Chondrocyte (in vitro differentiated cells): ENCODE measurements at regions not wholly inside any gene's neighbourhood (a gene's known extent, or its start where the extent isn't known, plus 50 kb on each side); places are given as distances from the start of the nearest gene placed in this dataset.

Experiments used
- DNase-seq: peaks from one replicate; pipeline ENCODE4 v3.0.0; 2021; ENCODE audit warnings: mixed read lengths, low spot score
- H3K27ac Mint-ChIP-seq: one replicate; pipeline ENCODE4 v1.8.0; 2021; ENCODE audit warnings: mild to moderate bottlenecking, moderate library complexity, mixed read lengths; ENCODE audit not compliant: unreplicated experiment
- H3K27me3 Mint-ChIP-seq: 2 replicates; pipeline ENCODE4 v1.8.0; 2021; ENCODE audit warnings: low read depth, mixed read lengths
- H3K36me3 Mint-ChIP-seq: 2 replicates; pipeline ENCODE4 v1.8.0; 2021; ENCODE audit warnings: low read depth, mixed read lengths
- H3K4me1 Mint-ChIP-seq: 2 replicates; pipeline ENCODE4 v1.8.0; 2021; ENCODE audit warnings: low read depth, mild to moderate bottlenecking, mixed read lengths
- H3K4me3 Mint-ChIP-seq: one replicate; pipeline ENCODE4 v1.8.0; 2021; ENCODE audit warnings: mild to moderate bottlenecking, moderate library complexity, mixed read lengths; ENCODE audit not compliant: unreplicated experiment
- H3K9me3 Mint-ChIP-seq: 2 replicates; pipeline ENCODE4 v1.8.0; 2021; ENCODE audit warnings: low read depth, mixed read lengths
- CTCF ChIP-seq: fragments of 200-600 bp; sonication (generic); IDR thresholded peaks from 2 replicates; pipeline ENCODE4 v1.5.0; 2021; ENCODE audit warnings: antibody characterized with exemption, mild to moderate bottlenecking, moderate library complexity

GRCh38 chr22:47836957-47837356, 1074.5 kb downstream of the TBC1D22A start:
- Mint-ChIP-seq H3K4me1 (peaks cover 60% of the 10 kb centered on the region), H3K4me3 (no peak overlapping the region), H3K36me3 (no peaks in the 10 kb centered on the region), H3K27ac (peak overlapping the region; percentile 83), H3K9me3 (peaks cover 12% of the 10 kb centered on the region), H3K27me3 (no peaks in the 10 kb centered on the region)
- TF ChIP-seq CTCF, result no peak
- DNase-seq, result no peak

GRCh38 chr22:47835726-47836125, 1073.3 kb downstream of the TBC1D22A start:
- Mint-ChIP-seq H3K27me3 (no peaks in the 10 kb centered on the region), H3K4me3 (no peak overlapping the region), H3K36me3 (no peaks in the 10 kb centered on the region), H3K9me3 (peaks cover 12% of the 10 kb centered on the region), H3K27ac (peak overlapping the region; percentile 83), H3K4me1 (peaks cover 48% of the 10 kb centered on the region)
- no peak for TF ChIP-seq CTCF
- DNase-seq, result no peak

GRCh38 chr22:47826016-47826415, 1063.6 kb downstream of the TBC1D22A start:
- no peak for DNase-seq
- Mint-ChIP-seq H3K9me3 (peaks cover 9% of the 10 kb centered on the region), H3K4me1 (no peaks in the 10 kb centered on the region), H3K27me3 (no peaks in the 10 kb centered on the region), H3K4me3 (no peak overlapping the region), H3K36me3 (no peaks in the 10 kb centered on the region), H3K27ac (no peak overlapping the region)
- TF ChIP-seq CTCF, result no peak

GRCh38 chr22:47822422-47822821, 1060.0 kb downstream of the TBC1D22A start:
- Mint-ChIP-seq H3K4me3 (no peak overlapping the region), H3K9me3 (peaks cover 10% of the 10 kb centered on the region), H3K4me1 (no peaks in the 10 kb centered on the region), H3K27me3 (no peaks in the 10 kb centered on the region), H3K36me3 (peaks cover 1% of the 10 kb centered on the region), H3K27ac (no peak overlapping the region)
- DNase-seq, result no peak
- TF ChIP-seq CTCF, result no peak

- no peak overlapping the region for H3K27ac Mint-ChIP-seq
- H3K4me1 Mint-ChIP-seq, result no peaks in the 10 kb centered on the region
- TF ChIP-seq CTCF, result no peak
- no peak overlapping the region for H3K4me3 Mint-ChIP-seq
- peaks cover 8% of the 10 kb centered on the region for H3K9me3 Mint-ChIP-seq
- peaks cover 2% of the 10 kb centered on the region for H3K36me3 Mint-ChIP-seq
- H3K27me3 Mint-ChIP-seq, result peaks cover 5% of the 10 kb centered on the region
- no peak for DNase-seq
Observed at GRCh38 chr22:47818496-47818895, 1056.0 kb downstream of the TBC1D22A start.
